SIG-M5 treated with dmso at 0.1 percent for 504 hours (cell line): ENCODE measurements at regions not wholly inside any gene's neighbourhood (a gene's known extent, or its start where the extent isn't known, plus 50 kb on each side); places are given as distances from the start of the nearest gene placed in this dataset.

Experiments
- DNase-seq: peaks from one replicate; lab custom pipeline; 2025; ENCODE audit not compliant: unreplicated experiment; lab: John Stamatoyannopoulos, UW

GRCh38 chr18:60445341-60445740, 72.8 kb upstream of the MC4R start:
- DNase-seq, result no peak

DNA sequence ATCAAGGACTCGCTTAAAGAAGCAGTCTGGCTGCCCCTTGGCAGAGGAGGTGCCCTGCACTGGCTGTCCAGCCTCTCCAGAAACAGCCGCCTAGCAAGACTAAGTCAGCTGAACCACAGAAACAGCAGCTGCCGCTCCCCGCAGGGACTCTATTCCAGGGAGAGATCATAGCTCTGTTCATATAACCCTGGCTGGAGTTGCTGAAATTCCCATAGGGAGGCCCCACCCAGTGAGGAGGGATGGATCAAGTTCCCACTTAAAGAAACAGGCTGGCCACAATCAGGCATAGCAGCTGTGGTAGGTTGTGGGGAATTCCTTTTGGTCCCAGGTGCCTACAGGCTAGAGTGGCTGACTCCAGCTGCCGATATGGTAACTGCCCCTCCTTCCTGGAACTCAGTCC, 74.2 kb upstream of the MC4R start:
- DNase-seq, result no peak

DNA sequence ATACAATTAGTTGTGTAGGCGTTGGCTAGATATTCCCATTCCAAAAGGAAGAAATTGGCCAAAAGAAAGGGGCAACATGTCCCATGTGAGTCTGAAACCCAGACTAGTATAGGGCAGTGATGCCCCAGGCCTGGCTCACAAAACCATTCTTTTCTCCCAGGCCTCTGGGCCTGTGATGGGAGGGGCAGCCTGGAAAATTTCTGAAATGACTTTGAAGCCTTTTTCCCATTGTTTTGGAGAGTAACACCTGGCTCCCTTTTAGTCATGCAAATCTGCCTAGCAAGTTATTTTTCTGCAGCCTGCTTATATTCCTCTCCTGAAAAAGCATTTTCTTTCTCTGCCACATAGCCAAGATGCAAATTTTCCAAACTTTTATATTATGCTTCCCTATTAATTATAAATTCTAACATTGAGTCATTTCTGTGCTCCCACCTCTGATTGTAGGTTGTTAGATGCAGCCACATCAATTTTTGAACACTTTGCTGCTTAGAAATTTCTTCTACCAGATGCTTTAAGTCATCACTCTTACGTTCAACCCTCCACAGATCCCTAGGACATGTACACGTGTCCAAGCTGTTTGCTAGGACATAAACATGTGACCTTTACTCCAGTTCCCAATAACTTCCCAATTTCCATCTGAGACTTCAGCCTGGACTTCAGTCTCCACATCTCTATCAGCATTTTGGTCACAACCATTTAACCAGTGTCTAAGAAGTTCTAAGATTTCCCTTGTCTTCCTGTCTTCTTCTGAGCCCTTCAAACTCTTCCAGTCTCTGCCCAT, 76.1 kb upstream of the MC4R start:
- DNase-seq, result no peak

GRCh38 chr18:60452421-60452820, 79.8 kb upstream of the MC4R start:
- DNase-seq, result no peak

DNA sequence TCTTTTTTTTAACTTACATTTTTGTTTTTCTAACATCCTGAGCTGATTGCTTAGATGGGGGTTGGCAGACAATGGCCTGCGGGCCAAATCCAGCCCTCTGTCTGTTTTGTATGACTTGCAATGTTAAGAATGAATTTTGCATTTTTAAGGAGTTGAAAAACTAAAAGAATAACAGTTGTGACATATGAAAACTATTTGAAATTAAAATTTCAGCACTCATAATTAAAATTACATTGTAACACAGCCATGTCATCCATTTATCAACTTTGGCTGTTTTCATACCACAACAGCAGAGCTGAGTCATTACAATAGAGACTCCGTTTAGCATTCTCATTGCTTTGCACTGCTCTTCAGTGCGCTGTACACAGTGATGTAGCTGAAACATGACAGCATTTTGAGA, 94.1 kb upstream of the MC4R start:
- no peak for DNase-seq

DNA sequence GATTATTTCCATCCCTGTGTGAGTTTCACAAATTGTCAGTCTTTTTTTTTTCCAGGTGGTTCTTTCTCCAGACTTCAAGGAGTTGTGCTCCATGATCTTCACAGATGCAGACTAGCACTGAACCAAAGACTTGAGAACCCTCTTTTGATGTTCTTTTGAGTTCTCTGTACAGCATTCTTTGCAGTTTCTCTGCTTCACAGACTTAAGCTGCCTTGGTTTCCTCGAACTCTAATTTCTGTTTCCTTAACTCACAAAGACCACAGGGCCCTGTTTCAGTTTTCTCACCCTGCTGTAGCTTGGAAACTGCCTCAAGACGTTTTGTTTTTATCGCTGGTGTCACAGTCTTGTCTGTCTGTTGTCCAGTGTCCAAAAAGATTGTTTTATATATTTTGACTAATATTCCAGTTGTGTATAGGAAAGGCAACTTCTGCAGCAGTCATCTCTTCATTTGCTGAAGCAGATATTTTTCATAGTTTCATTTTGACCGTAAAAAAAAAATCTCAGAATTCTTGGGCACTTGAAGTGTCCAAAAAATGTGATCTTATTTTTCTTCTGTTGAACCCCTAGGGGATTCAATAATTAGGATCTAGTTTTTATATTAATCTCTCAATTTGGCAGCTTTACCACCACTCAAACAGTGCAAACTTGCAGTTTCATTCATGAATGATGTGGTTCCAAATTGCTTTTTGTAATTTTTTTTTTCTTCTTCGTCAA, 97.0 kb upstream of the MC4R start:
- DNase-seq, result no peak

DNA sequence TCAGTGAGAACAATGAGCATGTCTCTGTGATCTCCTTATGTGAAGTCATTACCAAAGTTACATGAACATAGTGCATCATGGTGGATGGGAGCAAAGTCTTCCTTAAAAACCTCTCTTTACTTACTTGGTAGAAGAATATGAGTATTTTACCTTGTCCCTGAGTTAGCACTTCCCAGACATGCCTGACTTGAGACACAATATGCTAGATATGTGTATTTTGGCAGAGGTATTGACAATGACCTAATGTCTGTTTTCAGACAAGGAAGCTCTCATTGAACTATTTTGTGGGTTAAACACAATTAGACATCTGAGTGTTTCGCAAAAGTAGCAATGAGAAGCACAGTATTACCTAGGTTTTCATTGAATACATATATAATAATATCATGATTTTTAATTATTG, 99.1 kb upstream of the MC4R start:
- no peak for DNase-seq

- DNase-seq, result no peak
Measured at GRCh38 chr18:60485201-60485600, 112.6 kb upstream of the MC4R start.

- no peak for DNase-seq
Measured at GRCh38 chr18:60493066-60493465, 120.5 kb upstream of the MC4R start.

GRCh38 chr18:60499675-60500074, 127.1 kb upstream of the MC4R start:
- no peak for DNase-seq

- DNase-seq, result no peak
Measured at GRCh38 chr18:60500960-60501359, 128.4 kb upstream of the MC4R start.

DNA sequence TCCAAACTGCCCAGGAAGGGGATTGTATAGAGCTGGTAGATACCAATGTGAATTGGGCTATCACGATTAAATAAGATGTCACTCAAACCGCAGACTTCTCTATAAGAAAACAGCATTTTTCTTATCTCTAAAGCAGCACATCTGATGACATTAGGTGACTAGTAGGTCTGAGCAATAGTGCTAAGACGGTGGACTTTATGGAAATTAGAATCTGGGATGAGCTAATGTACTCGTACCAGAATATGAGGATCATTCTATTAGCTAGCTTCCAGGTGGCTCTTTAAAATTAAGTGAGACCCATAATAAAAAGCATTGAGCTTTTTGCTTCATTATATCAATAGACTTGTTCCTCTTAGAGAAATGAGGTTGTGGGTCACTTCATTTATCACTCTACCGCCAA, 130.0 kb upstream of the MC4R start:
- DNase-seq, result no peak

- DNase-seq, result no peak
Measured at GRCh38 chr18:60503199-60503598, 130.6 kb upstream of the MC4R start.

DNA sequence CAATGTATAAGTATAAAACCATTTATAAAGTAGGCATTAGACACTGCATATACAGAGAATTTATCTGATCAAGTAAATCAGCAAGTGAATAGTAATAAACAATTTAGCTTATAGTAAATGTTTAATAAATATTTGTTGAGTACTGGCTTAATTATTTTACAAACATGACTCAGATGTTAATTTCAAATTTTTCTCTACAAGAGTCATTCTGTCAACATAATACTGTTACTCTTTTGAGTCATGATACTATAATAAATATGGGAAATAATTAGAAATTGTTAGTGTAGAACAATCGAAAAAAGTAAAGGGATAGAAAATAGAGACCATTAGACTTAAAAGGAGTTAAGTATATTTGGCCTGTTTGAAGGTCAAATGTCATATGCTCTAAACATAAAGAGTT, 133.6 kb upstream of the MC4R start:
- DNase-seq, result no peak

DNA sequence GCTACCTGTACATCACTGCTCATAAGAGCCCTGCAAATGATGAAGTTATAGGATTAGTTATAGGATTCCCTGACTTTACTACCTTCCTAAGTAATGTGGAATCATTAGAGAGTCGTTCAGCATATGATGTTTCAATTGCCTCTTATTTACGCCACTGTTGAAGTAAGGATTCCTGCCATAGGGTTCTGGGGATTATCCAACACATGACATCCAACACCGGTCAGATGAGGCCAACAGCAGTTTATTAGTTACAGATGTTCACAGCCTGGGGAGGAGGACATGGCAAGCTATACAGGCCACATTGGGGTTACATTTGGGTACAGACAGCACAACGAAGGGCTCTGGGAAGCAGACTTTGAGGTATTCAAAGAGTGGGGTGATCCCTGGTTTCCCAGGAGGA, 134.1 kb upstream of the MC4R start:
- no peak for DNase-seq

- no peak for DNase-seq
Measured at GRCh38 chr18:60508108-60508507, 135.5 kb upstream of the MC4R start.

- DNase-seq, result no peak
Measured at GRCh38 chr18:60534538-60534937, 162.0 kb upstream of the MC4R start.

DNA sequence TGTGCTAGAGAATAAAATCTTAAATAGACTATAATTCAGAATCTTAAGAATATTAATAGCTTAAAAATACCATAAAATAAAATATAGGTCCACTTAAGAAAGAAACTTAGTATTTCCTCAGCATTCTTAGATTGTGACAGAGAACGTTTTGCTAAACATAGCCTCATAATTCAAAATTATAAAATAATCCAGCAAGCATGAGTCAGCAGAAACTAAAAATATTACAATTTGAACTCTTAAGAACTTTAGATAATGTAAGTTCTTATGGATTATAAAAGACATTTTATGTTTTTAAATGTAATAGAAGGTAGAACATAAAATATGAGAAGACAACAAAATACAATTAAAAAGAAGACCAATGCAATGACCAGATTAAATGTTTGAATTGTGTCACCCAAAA, 164.5 kb upstream of the MC4R start:
- no peak for DNase-seq

GRCh38 chr18:60538891-60539290, 166.3 kb upstream of the MC4R start:
- no peak for DNase-seq

- no peak for DNase-seq
Measured at GRCh38 chr18:60541661-60542060, 169.1 kb upstream of the MC4R start.

GRCh38 chr18:60543646-60544045, 171.1 kb upstream of the MC4R start:
- no peak for DNase-seq

DNA sequence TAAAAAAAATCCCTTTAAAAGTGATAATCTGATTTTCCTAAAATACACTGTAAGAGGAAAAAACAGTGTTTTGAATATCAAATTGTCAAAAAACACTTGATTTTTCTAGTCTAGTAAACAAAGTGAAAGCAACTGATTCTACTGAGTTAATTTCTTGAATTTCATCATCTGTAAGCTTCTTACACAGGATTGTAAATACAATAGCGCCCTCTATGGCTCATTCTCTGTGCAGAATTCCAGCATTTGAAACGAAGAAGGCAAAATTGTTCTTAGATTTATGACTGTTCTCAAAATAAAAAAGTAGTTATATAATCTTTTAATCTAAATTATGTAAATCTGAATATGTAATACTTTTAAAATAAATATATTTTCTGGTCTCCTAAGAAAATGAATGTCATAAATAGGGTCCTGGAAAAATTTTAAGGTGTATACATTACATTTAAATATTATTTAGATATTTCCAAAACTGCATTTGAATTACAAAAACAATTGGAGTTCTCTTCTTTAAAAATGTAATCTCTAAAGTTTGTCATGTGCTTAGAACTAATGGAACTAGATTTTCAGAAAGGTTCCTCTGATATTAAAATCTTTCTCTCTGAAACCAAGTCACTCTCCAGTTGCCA, 176.9 kb upstream of the MC4R start:
- DNase-seq, result peak; percentile 62
